Inferior parietal cortex (tissue), 1 donor: ENCODE measurements at regions not wholly inside any gene's neighbourhood (a gene's known extent, or its start where the extent isn't known, plus 50 kb on each side); places are given as distances from the start of the nearest gene placed in this dataset.

ENCODE experiments used
- DNase-seq: peaks from one replicate; pipeline ENCODE4 v3.0.0-alpha.2; 2016; ENCODE audit errors: extremely low spot score

- no peak for DNase-seq
Observed at GRCh38 chr2:136215908-136216472, 98.0 kb upstream of the CXCR4 start.

- no peak for DNase-seq
Observed at GRCh38 chr2:136215449-136215848, 97.5 kb upstream of the CXCR4 start.

DNA sequence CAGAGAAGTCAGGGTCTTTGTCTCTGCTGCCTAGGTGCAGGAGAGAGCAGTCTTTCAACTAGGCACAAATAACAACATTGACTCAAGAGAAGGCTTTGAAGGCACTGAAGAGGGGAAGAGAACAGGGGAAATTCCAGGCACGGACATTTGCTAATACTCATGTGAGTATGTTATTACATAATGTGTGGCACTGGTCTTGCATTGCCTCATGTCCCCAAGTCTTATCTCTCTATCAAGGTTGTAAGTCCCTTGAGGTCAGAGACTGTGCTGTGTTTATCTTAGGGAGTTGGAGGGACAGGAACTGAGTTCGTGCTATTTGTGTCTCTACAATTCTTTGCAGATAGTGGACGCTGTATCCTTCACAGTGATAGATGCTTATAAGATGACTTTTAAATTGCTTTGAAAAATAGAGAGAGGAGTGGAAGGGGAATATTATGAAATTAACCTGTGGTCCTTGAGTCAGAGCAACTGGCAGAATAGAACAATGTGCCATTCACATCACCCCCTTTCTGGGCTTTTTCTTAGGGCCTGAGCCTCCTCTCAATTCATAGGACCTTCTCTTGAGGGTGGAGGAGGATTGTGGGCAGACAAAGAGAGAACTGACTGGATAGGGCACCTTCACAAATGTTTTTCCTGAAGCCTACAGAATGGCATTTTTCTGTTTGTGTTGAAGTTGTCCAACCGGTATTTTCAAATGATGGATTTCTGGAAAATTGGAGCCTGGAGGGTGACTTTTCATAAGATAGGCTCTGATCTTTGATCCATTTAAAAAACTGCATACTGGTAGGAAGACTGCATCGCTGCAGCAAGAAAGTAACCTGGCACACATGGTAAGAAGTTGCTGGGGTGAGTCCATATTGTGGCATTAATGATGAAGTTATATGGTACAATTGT is 96.6 kb upstream of the CXCR4 start:
- no peak for DNase-seq

- no peak for DNase-seq
Observed at GRCh38 chr2:136213836-136214235, 95.9 kb upstream of the CXCR4 start.

DNA sequence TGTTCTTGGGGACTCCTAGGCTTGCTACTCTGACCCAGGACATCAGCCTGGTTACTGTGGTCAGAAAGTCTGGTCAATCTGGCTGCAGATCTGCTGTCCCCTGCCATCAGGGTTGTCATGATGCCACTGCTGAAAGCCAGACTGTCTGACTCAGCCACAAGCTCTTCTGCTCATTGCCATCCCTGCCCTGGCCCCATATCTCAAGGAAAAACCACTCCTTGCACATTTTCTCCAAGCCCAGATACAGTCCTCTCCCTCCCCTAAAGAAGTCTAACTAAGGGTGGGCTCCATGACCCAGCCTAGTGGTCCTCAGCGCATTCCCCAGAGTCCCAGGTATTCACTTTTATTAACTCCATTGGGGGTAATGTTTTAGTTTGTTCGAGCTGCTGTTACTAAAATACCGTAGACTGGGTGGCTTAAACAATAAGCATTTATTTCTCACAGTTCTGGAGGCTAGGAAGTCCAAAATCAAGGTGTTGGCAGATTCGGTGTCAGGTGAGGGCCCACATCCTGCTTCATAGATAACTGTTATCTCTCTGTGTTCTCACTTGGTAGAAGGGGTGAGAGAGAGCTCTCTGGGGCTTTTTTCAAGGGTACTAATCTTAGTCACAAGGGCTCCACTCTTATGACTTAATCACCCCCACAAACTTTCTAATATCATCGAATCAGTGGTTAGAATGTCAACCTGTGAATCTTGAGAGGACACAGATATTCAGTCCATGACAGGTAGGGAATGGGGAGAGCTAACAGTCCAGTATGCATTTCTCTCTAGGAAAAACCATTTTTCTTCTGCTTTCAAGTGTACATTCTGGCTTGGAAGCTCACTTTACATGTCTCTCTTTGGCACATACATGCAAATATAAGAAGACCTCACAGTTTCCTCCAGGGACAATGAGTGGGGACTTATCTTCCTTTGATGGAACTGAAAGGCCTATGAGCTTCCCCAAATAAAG is 94.8 kb upstream of the CXCR4 start:
- DNase-seq, result no peak

GRCh38 chr2:136211701-136212100 is 93.8 kb upstream of the CXCR4 start:
- DNase-seq, result no peak

DNA sequence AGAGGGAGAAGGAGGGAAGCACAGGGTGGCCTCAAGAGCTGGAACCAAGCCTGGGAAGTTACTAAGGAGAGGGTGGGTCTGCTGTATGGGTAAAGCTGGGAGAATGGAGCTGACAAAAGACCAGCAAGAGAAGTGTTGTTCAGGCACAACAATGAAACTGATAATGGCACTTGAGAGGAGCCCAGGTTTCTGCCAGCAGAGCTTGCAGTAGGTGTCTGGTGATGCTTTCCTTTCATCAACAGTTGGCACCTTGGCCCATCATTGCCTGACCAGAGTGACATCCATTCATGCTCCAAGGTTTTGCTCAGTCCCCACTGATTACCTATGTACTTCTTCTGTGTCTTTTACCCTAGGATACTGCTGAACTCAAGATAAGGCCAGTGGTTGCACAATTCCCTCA is 92.9 kb upstream of the CXCR4 start:
- no peak for DNase-seq

- DNase-seq, result no peak
Observed at GRCh38 chr2:136210455-136210805, 92.5 kb upstream of the CXCR4 start.

GRCh38 chr2:136209561-136210454 is 91.9 kb upstream of the CXCR4 start:
- no peak for DNase-seq

- DNase-seq, result no peak
Observed at GRCh38 chr2:136208682-136209420, 90.9 kb upstream of the CXCR4 start.

GRCh38 chr2:136207665-136208064 is 89.7 kb upstream of the CXCR4 start:
- no peak for DNase-seq

- DNase-seq, result no peak
Observed at GRCh38 chr2:136207030-136207623, 89.2 kb upstream of the CXCR4 start.

DNA sequence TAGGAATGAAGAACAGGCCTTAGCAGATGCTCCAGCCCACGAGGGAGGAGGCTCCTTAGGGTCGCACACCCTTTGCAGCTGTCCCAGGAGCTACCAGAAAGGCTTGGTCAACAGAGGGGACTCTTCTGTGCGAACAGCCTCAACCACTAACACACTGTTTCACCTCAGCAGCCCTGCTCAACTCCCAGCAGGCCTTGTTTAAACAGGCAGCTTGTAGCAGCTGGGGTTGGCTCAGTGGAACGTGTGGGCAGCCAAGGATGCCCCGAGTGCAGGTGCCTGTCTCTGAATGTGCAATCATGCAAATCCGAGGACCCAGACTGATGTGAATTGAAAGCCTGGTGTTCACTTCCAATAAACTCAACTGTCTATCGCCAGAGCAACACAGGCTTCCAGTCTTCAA is 88.7 kb upstream of the CXCR4 start:
- DNase-seq, result no peak

DNA sequence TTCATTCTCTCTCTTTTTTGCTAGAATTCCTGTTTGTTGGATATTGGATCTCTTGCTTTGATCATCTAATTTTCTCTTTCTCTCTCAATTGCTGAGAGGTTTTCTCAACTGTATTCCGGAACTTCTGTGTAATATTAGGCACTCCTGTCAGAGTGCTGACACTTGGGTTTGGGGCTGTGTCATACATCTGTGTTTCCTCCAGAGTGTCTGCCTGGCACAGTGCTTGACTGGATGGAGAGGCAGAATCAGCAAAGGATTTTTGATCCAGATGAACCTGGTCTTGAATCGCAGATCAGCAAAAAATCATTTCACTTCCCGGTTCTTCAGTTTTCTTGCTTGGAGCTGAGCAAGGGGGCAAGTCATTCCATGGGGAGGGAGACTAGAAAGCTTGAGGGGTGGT is 87.7 kb upstream of the CXCR4 start:
- DNase-seq, result no peak

GRCh38 chr2:136204971-136205370 is 87.0 kb upstream of the CXCR4 start:
- DNase-seq, result no peak

DNA sequence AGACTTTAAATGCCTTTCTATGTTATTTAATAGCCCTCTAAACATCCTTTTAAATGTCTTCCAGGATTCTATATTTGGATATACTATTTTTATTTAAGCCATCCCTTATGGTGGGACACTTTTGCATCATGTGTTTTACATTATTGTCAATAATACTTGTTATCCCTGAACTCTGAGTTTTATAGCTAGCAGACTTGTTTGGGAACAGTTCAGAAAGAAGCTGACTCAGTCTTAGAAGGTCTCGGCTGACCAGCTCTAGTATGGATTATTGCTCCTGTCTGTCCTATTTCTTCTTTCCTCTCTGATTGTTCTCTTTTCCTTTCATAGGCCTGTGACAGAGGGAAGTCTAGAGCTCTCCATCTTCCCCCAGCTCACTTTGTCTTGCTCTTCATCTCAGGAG is 77.3 kb upstream of the CXCR4 start:
- no peak for DNase-seq

GRCh38 chr2:136191041-136191440 is 73.1 kb upstream of the CXCR4 start:
- no peak for DNase-seq

DNA sequence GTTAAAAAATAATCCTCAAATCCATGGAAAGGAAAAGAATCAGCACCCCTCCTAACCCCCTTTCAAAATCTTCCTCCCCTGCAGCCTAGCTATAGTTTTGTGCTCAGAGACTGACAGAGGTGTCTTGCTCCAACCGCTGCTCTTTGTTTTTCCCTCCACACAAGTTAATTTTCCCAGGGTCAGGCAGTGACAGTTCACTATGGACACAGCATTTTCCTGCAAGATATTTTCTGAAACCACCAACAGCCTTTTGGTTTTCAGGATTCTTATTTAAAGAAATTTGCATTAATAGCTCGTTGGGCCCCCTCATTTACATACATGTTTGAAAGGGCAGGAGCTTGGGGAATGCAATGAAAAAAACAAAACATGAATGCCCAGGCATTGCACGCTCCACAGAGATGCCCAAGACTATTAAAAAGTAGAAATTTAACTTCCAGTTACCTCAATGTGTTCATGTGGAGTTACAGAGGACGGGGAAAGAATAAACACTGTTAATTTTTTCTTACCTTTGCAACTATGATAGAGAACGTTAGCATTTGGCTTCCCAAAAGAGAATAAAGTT is 71.4 kb upstream of the CXCR4 start:
- DNase-seq, result no peak

DNA sequence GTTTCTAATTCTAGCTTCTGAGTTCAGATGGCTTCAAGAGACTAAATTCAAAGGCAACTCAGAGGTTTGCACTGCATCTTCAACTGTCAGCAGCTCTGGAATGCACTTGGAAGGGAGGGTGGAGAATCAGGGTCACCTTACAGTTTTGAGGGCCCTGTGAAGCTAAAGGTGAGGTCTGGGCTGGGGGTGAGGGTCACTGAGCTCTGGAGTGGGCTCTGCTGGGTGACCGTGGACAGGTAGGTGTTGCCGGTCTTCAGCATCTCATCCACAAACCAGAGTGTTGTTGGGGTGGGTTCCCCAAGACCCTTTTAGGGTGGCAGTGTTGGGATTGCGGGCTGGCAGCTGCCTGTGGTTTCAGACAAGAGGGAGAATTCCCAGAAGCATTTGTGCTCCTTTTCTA is 70.1 kb upstream of the CXCR4 start:
- no peak for DNase-seq
